Mesothelial cell of epicardium (in vitro differentiated cells): ENCODE measurements at regions not wholly inside any gene's neighbourhood (a gene's known extent, or its start where the extent isn't known, plus 50 kb on each side); places are given as distances from the start of the nearest gene placed in this dataset.

Experiments used
- DNase-seq, 2 experiments: peaks; one replicate each; pipeline ENCODE4 v3.0.0; 2021; ENCODE audit warnings: low spot score in 2 of 2; ENCODE audit not compliant: unreplicated experiment in 2 of 2
- H3K27ac Mint-ChIP-seq: 2 replicates; pipeline ENCODE4 v1.8.0; 2021; ENCODE audit warnings: mixed read lengths
- H3K27me3 Mint-ChIP-seq: 2 replicates; pipeline ENCODE4 v1.8.0; 2021; ENCODE audit warnings: low read depth, mixed read lengths
- H3K36me3 Mint-ChIP-seq: 2 replicates; pipeline ENCODE4 v1.8.0; 2021; ENCODE audit warnings: mixed read lengths
- H3K4me1 Mint-ChIP-seq: 2 replicates; pipeline ENCODE4 v1.8.0; 2021; ENCODE audit warnings: mixed read lengths
- H3K4me3 Mint-ChIP-seq: 2 replicates; pipeline ENCODE4 v1.8.0; 2021; ENCODE audit warnings: mild to moderate bottlenecking, moderate library complexity, mixed read lengths
- H3K9me3 Mint-ChIP-seq: 2 replicates; pipeline ENCODE4 v1.8.0; 2021; ENCODE audit warnings: mixed read lengths
- TF ChIP-seq, protein P1 (sequence below): fragments of 200-600 bp; sonication (generic); IDR thresholded peaks from one replicate; pipeline ENCODE4 v1.5.0; 2021; ENCODE audit warnings: antibody characterized with exemption; ENCODE audit not compliant: unreplicated experiment

DNA sequence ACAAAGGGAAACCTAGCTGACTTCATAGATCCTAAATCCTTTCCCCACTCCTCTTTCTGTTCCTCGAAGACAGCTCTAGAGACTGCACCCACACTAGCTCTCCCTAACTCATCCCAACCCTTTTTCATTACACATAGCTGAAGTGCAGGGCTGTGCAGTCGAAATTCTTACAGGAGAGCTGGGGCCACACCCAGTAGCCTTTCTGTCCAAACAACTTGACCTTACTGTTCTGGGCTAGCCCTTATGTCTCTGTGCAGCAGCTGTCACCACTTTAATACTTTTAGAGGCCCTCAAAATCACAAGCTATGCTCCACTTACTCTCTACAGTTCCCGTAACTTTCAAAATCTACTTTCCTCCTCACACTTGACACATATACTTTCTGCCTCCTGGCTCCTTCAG lies 666.1 kb upstream of the PKDCC start:
- Mint-ChIP-seq H3K36me3 (no peaks in the 10 kb centered on the region), H3K4me1 (peaks cover 22% of the 10 kb centered on the region), H3K27me3 (no peaks in the 10 kb centered on the region), H3K4me3 (no peak overlapping the region), H3K27ac (no peak overlapping the region), H3K9me3 (peaks cover 2% of the 10 kb centered on the region)
- TF ChIP-seq, protein P1, sequence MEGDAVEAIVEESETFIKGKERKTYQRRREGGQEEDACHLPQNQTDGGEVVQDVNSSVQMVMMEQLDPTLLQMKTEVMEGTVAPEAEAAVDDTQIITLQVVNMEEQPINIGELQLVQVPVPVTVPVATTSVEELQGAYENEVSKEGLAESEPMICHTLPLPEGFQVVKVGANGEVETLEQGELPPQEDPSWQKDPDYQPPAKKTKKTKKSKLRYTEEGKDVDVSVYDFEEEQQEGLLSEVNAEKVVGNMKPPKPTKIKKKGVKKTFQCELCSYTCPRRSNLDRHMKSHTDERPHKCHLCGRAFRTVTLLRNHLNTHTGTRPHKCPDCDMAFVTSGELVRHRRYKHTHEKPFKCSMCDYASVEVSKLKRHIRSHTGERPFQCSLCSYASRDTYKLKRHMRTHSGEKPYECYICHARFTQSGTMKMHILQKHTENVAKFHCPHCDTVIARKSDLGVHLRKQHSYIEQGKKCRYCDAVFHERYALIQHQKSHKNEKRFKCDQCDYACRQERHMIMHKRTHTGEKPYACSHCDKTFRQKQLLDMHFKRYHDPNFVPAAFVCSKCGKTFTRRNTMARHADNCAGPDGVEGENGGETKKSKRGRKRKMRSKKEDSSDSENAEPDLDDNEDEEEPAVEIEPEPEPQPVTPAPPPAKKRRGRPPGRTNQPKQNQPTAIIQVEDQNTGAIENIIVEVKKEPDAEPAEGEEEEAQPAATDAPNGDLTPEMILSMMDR: no peak
- no peak for DNase-seq

DNA sequence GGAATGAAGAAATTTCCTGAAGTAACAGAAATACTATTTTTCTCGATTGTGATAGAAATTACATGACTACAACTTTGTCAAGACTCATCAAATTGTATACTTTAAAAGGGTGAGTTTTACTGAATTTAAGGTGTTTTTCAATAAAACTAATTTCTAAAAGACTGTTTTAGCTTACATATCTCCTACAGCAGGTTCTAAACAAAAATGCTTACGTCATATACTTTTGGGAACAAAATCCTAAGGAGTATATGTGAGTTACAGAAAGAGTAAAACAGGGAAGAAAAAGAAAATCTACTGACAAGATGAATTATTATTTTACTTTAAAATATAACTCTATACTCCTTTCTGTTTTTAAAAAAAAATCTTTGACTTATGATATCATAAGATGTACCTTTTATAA lies 660.3 kb upstream of the PKDCC start:
- no peaks in the 10 kb centered on the region for H3K27me3 Mint-ChIP-seq

DNA sequence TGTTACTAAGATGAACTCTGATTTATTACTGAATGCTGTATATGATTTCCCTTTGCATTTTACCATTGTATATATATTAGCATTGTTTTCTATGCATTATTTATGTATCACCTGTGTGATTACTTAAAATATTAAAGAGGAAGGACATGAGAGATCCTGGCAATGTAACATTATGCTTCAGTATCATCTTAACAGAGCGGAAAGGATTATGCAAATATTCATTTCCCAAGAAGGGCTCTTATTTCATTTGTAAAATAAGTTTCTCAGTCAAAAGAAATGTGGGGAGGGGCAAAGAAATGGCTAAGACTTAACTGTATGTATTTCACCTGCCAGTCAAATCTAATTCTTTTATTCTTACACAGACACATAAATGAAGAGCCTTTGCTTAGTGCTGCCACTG lies 654.2 kb upstream of the PKDCC start:
- peaks cover 37% of the 10 kb centered on the region for H3K9me3 Mint-ChIP-seq
- H3K27ac Mint-ChIP-seq: peak overlapping the region; percentile 12
- TF ChIP-seq, protein P1: no peak
- no peak for DNase-seq
- peaks cover 12% of the 10 kb centered on the region for H3K36me3 Mint-ChIP-seq
- peaks cover 8% of the 10 kb centered on the region for H3K4me1 Mint-ChIP-seq
- no peak overlapping the region for H3K4me3 Mint-ChIP-seq
- H3K27me3 Mint-ChIP-seq: no peaks in the 10 kb centered on the region

More for the DNA sequence above, 660.3 kb upstream of the PKDCC start:
- TF ChIP-seq, protein P1: no peak
- no peak overlapping the region for H3K27ac Mint-ChIP-seq
- H3K4me3 Mint-ChIP-seq: no peak overlapping the region
- H3K36me3 Mint-ChIP-seq: peaks cover 6% of the 10 kb centered on the region
- peaks cover 25% of the 10 kb centered on the region for H3K9me3 Mint-ChIP-seq
- peaks cover 4% of the 10 kb centered on the region for H3K4me1 Mint-ChIP-seq
- DNase-seq: no peak

DNA sequence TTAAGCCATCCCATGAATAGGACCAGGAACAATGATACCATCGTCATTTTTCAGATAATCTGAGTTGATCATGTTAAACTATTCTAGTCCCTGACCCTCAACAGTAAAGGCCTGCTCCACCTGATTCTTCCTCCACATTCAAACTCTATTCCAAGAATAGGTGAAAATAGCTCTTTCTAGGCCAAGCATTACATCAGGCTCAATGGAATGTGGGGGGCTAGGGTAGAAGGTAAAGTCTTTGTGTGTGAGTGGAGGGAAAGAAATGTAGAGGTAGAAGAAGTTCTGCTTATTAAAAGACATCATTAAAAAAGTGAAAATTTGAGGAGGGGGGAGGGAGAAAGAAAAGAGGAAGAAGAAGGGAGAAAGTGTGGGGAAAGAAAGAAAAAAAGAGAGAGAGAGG lies 653.3 kb upstream of the PKDCC start:
- DNase-seq: no peak
- no peaks in the 10 kb centered on the region for H3K27me3 Mint-ChIP-seq
- peaks cover 33% of the 10 kb centered on the region for H3K9me3 Mint-ChIP-seq
- H3K36me3 Mint-ChIP-seq: peaks cover 12% of the 10 kb centered on the region
- TF ChIP-seq, protein P1: no peak
- peaks cover 11% of the 10 kb centered on the region for H3K4me1 Mint-ChIP-seq
- no peak overlapping the region for H3K27ac Mint-ChIP-seq
- H3K4me3 Mint-ChIP-seq: no peak overlapping the region

DNA sequence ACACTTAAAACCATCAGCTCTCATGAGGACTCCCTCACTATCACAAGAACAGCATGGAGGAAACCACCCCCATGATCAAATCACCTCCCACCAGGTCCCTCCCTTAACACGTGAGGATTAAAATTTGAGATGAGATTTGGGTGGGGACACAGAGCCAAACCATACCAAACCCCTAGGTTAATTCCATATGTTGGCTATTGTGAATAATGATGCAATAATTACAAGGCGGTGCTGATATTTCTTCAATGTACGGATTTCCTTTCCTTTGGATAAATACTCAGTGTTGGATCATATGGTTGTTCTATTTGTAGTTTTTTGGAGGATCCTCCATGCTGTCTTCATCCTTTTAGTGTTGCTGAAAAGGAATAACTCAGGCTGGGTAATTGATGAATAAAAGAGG lies 652.1 kb upstream of the PKDCC start:
- H3K4me1 Mint-ChIP-seq: peaks cover 21% of the 10 kb centered on the region
- no peak overlapping the region for H3K27ac Mint-ChIP-seq
- H3K9me3 Mint-ChIP-seq: peaks cover 32% of the 10 kb centered on the region
- no peak overlapping the region for H3K4me3 Mint-ChIP-seq
- H3K36me3 Mint-ChIP-seq: peaks cover 12% of the 10 kb centered on the region
- TF ChIP-seq, protein P1: no peak
- no peaks in the 10 kb centered on the region for H3K27me3 Mint-ChIP-seq
- no peak for DNase-seq

DNA sequence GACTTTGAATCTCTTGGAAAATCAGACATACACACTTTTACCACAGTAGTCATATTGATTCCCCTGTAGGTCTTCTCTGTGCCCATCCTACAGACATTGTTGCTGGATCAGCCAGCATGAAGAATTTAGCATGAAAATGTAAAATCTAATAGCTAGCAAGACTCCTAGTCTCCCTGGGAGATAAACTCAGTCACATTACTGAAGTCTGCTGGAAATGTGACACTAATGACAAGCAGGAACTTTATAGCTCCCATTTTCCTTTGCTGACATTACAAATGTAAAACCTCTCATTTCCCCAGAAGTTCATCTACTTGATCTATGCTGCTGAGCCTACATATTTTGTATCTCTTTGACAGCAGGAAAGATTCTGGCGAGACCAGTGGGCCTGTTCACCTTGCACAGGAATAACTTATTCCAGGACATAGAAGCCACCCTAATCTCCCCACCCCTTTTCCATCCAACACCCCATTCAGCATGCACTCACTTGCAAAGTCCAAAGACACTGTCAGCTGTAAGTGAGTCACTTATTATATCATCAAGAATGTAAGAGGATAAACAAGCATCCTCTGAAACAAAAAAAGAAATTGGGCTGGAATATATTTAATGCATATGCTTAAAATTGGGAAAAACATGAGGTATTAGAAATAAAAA lies 648.3 kb upstream of the PKDCC start:
- no peak overlapping the region for H3K4me3 Mint-ChIP-seq
- TF ChIP-seq, protein P1: no peak
- H3K27ac Mint-ChIP-seq: no peak overlapping the region
- no peak for DNase-seq
- no peaks in the 10 kb centered on the region for H3K27me3 Mint-ChIP-seq
- peaks cover 10% of the 10 kb centered on the region for H3K36me3 Mint-ChIP-seq
- peaks cover 24% of the 10 kb centered on the region for H3K4me1 Mint-ChIP-seq
- peaks cover 27% of the 10 kb centered on the region for H3K9me3 Mint-ChIP-seq
